Kidney (tissue), 13 donors: ENCODE measurements at regions not wholly inside any gene's neighbourhood (a gene's known extent, or its start where the extent isn't known, plus 50 kb on each side); places are given as distances from the start of the nearest gene placed in this dataset.

ENCODE experiments used
- DNase-seq, 5 donors: peaks; one replicate each; pipeline ENCODE4 v3.0.0-alpha.2; 2013 to 2020
- FAIRE-seq: peaks from 2 replicates; lab custom pipeline; 2012; peaks lifted over from hg19 to GRCh38; lab: Jason Lieb, UNC
- H3K27ac ChIP-seq, 2 donors: one replicate each; pipeline ENCODE4 v1.7.0; 2013; ENCODE audit warnings: low read depth in 2 of 2, low read length in 2 of 2, inconsistent platforms in 1 of 2
- H3K27me3 ChIP-seq: one replicate; pipeline ENCODE4 v1.7.1; 2013; ENCODE audit warnings: low read length, inconsistent platforms; ENCODE audit not compliant: control insufficient read depth, insufficient read depth
- H3K36me3 ChIP-seq, 3 donors: one replicate each; pipeline versions ENCODE4 v1.7.0 to v1.7.1; 2013; ENCODE audit warnings: low read length in 3 of 3, control low read depth in 1 of 3, inconsistent platforms in 1 of 3; ENCODE audit not compliant: insufficient read depth in 3 of 3, control insufficient read depth in 2 of 3
- H3K4me1 ChIP-seq, 3 donors: one replicate each; pipeline versions ENCODE4 v1.7.0 to v1.7.1; 2013; ENCODE audit warnings: low read length in 3 of 3, inconsistent platforms in 1 of 3, low read depth in 1 of 3; ENCODE audit not compliant: control insufficient read depth in 2 of 3, insufficient read depth in 2 of 3
- H3K4me3 ChIP-seq, 3 donors: one replicate each; pipeline versions ENCODE4 v1.7.0 to v1.8.1; 2013; ENCODE audit warnings: low read length in 3 of 3, control low read depth in 1 of 3, inconsistent platforms in 1 of 3
- H3K9ac ChIP-seq, 3 donors: one replicate each; pipeline versions ENCODE4 v1.7.0 to v1.7.1; 2013; ENCODE audit warnings: low read length in 3 of 3, control low read depth in 1 of 3, inconsistent platforms in 1 of 3
- H3K9me3 ChIP-seq, 3 donors: one replicate each; pipeline versions ENCODE4 v1.7.0 to v1.7.1; 2013; ENCODE audit warnings: low read length in 3 of 3, control low read depth in 1 of 3, inconsistent platforms in 1 of 3; ENCODE audit not compliant: control insufficient read depth in 2 of 3, insufficient read depth in 1 of 3
- intact Hi-C: fragments of 100-400 bp; cut with DNase I; formaldehyde crosslinking; loops from one replicate; pipeline ENCODE4 v1.11.1; 2022
- TF ChIP-seq, protein P1 (sequence below): IDR thresholded peaks from 3 replicates; pipeline ENCODE4 v1.5.1; 2012; ENCODE audit warnings: mild to moderate bottlenecking, moderate library complexity, borderline replicate concordance; ENCODE audit not compliant: insufficient read depth; ENCODE audit errors: extremely low read depth
- donor health status: control.
- donor health status: control.
- donor health status: control.
- donor health status: control.
- donor health status: control.
- donor health status: DM: yes; HTN: yes; CAD: no.
- donor health status: Normal renal cell carcinoma (clear cell type).

DNA sequence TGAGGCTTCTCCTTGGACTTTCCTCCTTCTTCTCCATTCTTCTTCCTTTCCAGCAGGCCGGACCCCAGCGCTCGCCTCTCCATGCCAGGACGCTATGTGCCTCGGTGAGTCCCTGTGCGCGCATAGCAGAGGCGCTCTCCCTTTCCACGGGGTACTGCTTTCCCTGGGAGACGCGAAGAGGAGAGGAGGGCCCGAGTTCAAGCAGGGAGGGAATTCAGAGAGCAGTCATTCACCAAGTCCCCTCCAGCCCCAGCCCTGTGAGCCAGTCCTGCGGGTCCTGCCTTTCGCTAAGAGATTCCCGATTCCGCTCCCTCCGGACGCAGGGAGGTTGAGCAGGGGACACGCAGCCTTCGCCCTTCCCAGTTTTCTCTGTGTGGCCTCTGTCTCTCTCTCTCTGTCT is 160.4 kb downstream of the EFNB2 start:
- intact Hi-C loops = no loop called here
- no peaks in the 10 kb centered on the region for H3K9me3 ChIP-seq
- no peak overlapping the region for H3K9ac ChIP-seq
- DNase-seq (no peak), FAIRE-seq (no peak)
- H3K27me3 ChIP-seq = no peaks in the 10 kb centered on the region
- no peak overlapping the region for H3K27ac ChIP-seq
- H3K36me3 ChIP-seq = no peaks in the 10 kb centered on the region
- H3K4me3 ChIP-seq = no peak overlapping the region
- peaks cover 0 to 7% (median 4%) of the 10 kb centered on the region in 3 donors for H3K4me1 ChIP-seq
- TF ChIP-seq, protein P1, sequence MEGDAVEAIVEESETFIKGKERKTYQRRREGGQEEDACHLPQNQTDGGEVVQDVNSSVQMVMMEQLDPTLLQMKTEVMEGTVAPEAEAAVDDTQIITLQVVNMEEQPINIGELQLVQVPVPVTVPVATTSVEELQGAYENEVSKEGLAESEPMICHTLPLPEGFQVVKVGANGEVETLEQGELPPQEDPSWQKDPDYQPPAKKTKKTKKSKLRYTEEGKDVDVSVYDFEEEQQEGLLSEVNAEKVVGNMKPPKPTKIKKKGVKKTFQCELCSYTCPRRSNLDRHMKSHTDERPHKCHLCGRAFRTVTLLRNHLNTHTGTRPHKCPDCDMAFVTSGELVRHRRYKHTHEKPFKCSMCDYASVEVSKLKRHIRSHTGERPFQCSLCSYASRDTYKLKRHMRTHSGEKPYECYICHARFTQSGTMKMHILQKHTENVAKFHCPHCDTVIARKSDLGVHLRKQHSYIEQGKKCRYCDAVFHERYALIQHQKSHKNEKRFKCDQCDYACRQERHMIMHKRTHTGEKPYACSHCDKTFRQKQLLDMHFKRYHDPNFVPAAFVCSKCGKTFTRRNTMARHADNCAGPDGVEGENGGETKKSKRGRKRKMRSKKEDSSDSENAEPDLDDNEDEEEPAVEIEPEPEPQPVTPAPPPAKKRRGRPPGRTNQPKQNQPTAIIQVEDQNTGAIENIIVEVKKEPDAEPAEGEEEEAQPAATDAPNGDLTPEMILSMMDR = no peak

DNA sequence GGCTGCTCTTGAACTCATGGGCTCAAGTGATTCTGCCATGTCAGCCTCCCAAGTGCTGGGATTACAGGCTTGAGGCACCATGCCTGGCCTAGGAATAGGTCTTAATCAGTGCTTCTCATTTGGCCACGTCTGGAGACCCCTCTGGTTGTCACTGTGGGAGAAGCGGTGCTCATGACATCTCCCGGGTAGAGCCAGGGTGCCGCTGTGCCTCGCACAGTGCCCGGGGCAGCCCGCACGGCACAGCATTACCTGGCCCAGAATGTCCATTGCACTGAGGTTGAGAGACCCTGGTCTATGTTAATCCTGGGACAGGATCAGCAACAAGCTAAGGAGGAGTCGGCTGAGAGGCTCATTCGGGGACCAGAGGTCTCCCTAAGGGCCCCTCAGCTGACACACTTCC is 160.8 kb downstream of the EFNB2 start:
- intact Hi-C loops = no loop called here
- no peak overlapping the region for H3K27ac ChIP-seq
- no peaks in the 10 kb centered on the region for H3K27me3 ChIP-seq
- H3K4me3 ChIP-seq = no peak overlapping the region
- H3K9ac ChIP-seq = no peak overlapping the region
- DNase-seq (no peak), FAIRE-seq (no peak)
- no peaks in the 10 kb centered on the region for H3K9me3 ChIP-seq
- no peaks in the 10 kb centered on the region for H3K36me3 ChIP-seq
- TF ChIP-seq, protein P1 = no peak
- peaks cover 0 to 7% (median 4%) of the 10 kb centered on the region in 3 donors for H3K4me1 ChIP-seq

DNA sequence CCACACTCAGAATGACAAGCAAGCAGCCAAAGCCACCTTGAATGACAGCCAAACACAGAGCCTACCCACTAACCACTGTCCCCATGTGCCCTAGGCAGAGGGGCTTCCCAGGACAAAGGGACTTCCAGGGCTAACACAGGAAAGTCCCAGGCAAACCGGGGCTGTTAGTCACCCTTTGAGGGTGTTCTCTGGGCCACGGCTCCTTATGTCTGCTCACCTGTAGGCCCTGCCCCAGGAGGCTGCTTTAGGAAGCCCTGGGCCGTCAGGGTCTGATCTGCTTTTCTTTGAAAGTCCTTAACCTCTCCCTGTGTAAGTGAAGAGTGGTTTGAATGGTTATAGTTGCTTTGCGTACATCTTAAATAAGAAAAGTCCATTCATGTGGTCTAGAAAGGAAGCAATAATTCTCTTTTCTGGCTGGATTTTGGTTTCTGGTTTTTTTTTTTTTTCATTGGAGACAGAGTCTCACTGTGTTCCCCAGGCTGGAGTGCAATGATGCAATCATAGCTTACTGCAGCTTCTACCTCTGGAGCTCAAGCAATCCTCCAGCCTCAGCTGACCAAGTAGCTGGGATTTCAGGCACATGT is 161.4 kb downstream of the EFNB2 start:
- H3K27ac ChIP-seq = no peak overlapping the region
- peaks cover 0 to 7% (median 4%) of the 10 kb centered on the region in 3 donors for H3K4me1 ChIP-seq
- H3K4me3 ChIP-seq = no peak overlapping the region
- intact Hi-C loops = no loop called here
- TF ChIP-seq, protein P1 = no peak
- DNase-seq (peak in 1 of 5 donors; percentile 83), FAIRE-seq (no peak)
- H3K36me3 ChIP-seq = no peaks in the 10 kb centered on the region
- no peak overlapping the region for H3K9ac ChIP-seq
- no peaks in the 10 kb centered on the region for H3K9me3 ChIP-seq
- no peaks in the 10 kb centered on the region for H3K27me3 ChIP-seq
